ENCODE measurements at regions not wholly inside any gene's neighbourhood (a gene's known extent, or its start where the extent isn't known, plus 50 kb on each side); places are given as distances from the start of the nearest gene placed in this dataset.

GRCh38 chr2:239905884-239906654 is 119.1 kb downstream of the NDUFA10 start:
- DNase-seq: no peak

DNA sequence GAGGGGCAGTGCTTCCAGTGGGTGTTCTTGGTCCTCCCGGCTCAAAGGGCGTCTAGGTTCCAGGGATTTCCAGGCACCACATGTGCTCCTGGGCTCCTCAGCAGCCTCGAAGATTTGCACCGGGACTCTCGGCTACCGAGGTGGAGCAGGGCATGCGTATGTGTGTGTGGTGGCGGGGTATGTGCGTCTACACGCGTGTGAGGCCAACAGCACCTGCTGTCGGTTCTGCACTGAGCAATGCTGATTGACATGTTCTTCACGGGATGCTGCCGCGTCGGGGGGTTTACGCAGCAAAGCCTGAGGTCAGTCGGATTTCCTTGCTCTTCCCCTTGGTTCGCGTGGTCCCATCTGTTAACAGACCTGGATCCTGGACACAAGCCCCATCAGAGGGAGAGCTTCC is 119.8 kb downstream of the NDUFA10 start:
- no peak for DNase-seq

DNA sequence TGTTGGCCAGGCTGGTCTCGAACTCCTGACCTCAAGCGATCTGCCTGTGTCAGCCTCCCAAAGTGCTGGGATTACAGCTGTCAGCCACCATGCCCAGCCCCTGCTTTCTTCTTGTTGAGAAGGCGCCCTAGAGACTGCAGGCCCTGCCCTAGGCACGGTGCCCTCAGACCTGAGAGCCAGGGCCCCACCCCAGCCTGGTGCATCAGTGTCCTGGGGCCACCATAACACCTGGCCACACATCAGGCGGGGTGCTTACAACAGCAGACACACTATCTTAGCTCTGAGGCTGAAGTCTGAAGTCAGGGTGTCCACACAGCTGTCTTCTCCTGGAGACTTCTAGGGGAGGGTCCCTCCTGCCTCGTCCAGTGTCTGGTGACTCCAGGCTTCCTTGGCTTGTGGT is 120.6 kb downstream of the NDUFA10 start:
- DNase-seq: no peak

GRCh38 chr2:239903803-239904202 is 121.3 kb downstream of the NDUFA10 start:
- no peak for DNase-seq

DNA sequence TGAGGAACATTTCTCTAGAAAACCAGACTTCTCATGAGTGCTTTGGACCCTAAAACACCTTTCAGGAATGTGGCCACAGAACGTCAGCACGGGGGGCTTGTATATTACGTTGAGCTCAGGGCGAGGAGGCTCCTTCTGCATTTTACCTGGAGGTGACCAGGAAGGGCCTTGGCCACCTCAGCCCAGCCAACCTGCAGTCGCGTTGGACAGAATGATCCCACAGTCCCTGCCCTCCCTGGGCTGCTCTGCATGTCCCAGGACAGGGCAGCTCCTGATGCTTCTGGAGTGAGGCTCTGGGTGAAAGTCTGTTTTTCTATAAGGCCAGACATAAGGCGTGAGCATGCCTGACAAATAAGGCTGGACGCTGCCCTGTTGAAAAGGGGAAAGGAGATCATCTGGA is 121.9 kb downstream of the NDUFA10 start:
- no peak for DNase-seq

DNA sequence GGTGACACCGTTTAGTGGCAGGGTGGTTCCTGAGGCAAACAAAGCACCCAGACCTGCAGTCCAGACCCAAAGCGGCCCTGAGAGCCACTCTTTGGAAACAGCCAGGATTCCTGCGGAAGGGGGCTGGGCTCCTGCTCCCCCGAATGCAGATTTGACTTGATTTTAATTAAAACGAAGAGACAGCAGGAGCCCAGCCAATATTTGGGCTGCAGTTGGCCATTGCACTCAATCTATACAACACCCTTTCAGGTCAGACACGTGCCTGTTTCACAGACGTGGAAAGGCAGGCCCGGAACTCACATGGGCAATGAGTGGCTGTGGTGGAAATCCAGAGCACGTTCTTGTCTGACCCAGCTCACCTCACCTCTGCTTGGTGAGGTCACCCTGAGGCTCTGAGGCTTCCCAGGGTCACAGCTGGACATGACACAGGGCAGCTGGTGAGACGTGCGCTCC is 122.4 kb downstream of the NDUFA10 start:
- DNase-seq: no peak

DNA sequence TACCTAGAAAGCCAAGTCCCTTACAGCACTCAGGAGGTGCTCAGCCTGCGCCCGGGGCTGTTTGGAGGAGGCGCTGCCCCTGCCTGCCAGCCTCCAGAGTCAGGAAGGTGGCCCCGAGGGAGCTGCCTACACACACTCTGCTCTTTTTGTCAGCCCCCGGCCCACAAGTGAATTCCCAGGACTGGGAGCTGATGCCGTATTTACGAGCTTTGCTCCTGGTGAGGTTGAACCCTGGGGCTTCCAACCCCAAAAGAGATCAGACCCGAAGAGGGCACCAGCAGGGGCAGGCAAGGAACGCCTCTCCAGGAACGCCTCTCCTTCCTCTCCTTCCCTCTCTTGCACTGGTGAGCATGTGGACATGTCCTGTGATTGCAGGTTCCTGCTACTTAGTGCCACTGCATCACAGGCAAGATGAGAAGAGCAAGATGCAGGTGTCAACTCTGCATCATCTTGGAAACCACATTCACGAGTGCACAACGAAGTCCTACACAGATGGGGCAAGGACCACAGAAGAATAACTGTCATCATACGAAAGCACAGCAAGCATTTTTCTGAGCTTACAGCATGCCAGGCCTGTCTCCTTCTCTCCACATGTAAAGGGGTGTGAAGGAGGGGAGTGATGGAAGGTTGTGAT is 126.7 kb downstream of the NDUFA10 start:
- no peak for DNase-seq

DNA sequence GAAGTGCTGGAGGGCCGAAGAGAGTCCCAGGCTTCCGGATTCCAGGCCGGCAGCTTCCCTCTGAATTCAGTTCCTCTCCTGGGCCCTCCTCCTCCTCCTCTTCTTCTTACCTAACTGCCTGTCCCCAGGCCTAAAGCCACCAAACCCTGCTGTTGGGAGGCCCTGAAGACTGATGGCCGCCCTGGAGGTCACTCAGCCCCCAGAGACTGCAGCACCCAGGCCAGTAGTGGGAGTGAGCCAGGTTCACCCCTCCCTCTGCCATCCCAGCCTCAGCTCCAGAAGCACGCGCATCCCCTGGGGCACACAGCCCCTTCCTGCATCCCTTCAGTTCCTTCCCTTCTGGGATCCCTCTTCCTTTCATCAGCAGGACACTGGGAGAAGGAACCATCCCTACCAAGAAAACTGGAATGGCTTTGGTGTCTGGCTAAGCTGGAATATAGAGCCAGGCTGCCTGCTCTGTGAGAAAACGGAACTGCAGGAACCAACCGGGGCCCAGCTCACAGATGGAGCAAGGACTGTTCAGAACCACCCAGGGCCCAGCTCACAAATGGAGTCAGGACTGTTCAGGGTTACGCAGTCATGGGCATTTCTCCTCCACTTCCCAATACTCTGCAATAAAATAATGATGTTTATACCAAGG is 127.4 kb downstream of the NDUFA10 start:
- no peak for DNase-seq

- DNase-seq: no peak
These were observed 129.1 kb downstream of the NDUFA10 start for GRCh38 chr2:239896075-239896474.

DNA sequence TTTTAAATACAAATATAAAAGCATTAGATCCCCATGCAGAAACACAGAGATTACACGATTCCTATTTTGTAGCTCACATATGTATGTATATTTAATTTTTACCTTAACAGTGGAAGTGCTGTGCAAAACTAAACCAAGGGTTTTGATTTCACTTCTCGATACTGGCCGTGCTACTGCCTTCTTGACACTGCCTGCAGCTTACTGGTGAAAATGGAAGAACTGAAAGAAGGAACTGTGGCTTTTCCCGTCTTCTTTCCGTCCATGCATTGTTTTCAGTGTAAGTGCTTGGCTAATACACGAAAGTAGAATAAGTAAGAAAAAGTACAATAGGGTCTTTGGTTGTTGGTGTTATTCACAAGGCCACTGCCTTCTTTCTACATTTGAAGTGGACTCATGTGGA is 129.5 kb downstream of the NDUFA10 start:
- no peak for DNase-seq

DNA sequence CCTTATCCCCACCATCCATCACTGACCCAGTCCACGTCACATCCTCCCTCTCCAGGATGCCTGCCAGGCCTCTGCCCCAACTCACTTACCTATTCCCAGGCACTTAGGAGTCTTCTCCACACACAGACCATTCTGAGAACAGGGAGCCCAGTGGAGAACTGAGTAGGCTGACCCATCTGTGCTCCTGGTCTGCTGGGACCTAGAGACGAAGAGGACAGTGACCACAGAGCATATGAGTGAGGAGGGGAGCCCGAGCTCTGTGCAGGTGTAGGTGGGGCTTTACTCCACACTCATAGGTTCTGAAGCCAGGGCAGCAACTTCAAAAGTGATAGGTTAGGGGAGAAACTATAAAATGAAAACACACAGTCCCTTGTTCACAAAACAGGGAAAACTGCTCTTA is 130.0 kb downstream of the NDUFA10 start:
- no peak for DNase-seq

DNA sequence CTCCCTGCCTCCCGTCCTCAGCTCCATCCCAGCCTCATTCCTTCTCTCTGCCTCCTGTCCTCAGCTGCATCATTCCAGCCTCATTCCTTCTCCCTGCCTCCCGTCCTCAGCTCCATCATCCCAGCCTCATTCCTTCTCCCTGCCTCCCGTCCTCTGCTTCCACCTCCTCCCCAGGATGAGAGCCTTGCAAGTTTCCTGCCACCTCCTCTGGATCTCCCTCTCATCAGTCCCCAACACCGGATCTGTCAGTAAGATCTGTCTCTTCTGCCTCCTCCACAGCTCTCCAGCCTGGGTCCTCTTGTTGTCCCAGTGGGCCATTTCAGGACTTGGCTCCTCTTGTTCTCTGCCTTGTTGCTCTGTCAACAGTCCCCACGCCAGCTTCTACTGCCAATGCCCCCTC is 130.9 kb downstream of the NDUFA10 start:
- no peak for DNase-seq

DNA sequence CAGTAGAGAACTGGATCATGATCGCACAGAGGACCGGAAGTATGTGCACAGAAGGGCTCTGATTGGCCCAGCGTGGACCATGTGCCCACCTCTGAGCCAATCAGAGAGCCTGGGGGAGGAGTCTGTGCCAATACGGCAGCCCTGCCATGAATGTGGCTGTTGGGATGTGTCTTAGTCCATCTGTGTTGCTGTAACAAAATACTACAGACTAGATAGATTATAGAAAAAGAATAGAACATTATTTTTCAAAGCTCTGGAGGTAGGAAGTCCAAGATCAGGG is 132.0 kb downstream of the NDUFA10 start:
- no peak for DNase-seq

GRCh38 chr2:239892441-239893235 is 132.5 kb downstream of the NDUFA10 start:
- no peak for DNase-seq

GRCh38 chr2:239891698-239892097 is 133.4 kb downstream of the NDUFA10 start:
- DNase-seq: no peak

DNA sequence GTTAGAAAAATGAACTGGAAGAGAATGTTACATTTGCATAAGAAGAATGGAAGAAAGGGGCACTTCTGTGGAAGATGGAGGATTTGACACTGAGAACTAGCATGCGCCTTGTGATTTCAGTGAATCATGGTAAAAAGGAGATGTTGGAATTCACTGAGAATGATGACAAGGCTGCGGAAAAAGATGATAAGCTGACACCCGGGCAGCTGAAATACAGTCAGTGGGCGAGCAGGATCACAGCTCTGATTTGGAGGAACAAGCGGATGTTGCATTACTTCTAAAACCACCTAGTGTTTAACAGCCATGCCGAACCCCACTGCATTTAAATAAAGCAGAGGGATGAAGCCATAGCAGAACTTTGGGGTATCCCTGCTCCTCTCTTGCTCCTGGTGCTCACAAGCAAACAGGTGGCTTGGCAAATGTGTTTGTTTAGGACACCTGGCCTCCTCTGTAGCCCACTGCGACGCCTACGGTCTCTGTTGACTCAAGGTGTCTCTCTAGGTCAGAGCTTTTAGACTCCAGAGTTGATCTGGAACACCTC is 134.9 kb downstream of the NDUFA10 start:
- DNase-seq: no peak

DNA sequence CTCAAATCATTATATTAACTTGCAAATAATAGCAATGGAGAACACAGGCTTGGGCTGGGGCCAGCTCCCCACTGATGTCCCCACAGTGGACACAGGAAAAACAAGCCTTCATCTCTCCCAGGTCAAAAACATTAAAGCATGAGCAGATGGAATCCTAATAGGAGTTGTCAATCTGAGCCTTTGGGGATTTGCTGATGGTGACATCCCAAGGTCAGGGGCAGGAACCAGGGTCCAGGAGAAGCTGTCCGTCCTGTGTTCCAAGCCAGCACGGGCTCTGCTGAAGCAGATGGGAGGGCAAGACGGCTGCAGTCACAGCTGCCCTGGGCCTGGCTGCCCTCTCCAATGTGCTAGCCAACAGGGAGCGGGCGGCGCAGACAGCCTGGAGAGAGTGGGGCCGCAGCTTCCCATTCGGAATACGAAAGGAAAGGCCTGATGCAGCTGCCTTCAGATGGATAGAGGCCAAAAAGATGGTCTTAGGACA is 135.5 kb downstream of the NDUFA10 start:
- peak; percentile 15 for DNase-seq

- no peak for DNase-seq
These were observed 137.5 kb downstream of the NDUFA10 start for GRCh38 chr2:239887604-239888003.

- no peak for DNase-seq
These were observed 138.4 kb downstream of the NDUFA10 start for GRCh38 chr2:239886781-239887180.

- no peak for DNase-seq
These were observed 140.3 kb downstream of the NDUFA10 start for GRCh38 chr2:239884875-239885274.

DNA sequence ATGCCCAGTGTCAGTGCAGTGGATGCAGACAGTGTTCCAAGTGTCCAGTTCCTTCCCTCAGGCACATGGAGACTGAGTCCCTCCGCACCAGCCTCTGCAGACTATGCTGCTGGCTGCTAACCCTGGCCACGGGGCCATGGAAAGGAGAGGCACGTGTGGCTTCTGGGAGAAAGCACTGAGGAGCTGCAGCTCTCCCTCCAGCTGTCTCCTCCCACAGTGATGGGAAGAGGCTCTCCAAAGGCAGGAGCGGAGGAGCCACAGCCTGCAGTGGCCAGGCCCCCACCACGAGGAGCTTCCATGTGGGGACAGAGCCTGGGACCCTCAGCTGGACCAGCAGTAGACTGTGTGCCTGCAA is 141.1 kb downstream of the NDUFA10 start:
- DNase-seq: no peak

GRCh38 chr2:239883326-239884050 is 141.7 kb downstream of the NDUFA10 start:
- DNase-seq: no peak

Data from right kidney (tissue), 1 donor.